Stomach (tissue), 8 donors: ENCODE measurements at regions not wholly inside any gene's neighbourhood (a gene's known extent, or its start where the extent isn't known, plus 50 kb on each side); places are given as distances from the start of the nearest gene placed in this dataset.

ENCODE experiments used
- DNase-seq, 2 donors: peaks; one replicate each; pipeline versions ENCODE4 v3.0.0 to v3.0.0-alpha.2; 2013 to 2019
- H3K27ac ChIP-seq, 5 donors: fragments of 200-600 bp in 4 of 5; sonication (generic) in 4 of 5; one replicate each; pipeline ENCODE4 v1.5.1; 2013 to 2019; ENCODE audit warnings: mild to moderate bottlenecking in 1 of 5, moderate library complexity in 1 of 5
- H3K27me3 ChIP-seq, 3 donors: fragments of 200-600 bp; sonication (generic); one replicate each; pipeline ENCODE4 v1.5.1; 2017 to 2019; ENCODE audit warnings: mixed run types in 1 of 3
- H3K36me3 ChIP-seq, 4 donors: fragments of 200-600 bp; sonication (generic); 1 replicate in 3 of 4; 2 replicates in 1 of 4; pipeline ENCODE4 v1.5.1; 2016 to 2019
- H3K4me1 ChIP-seq, 4 donors: fragments of 200-600 bp; sonication (generic); one replicate each; pipeline ENCODE4 v1.5.1; 2016 to 2019
- H3K4me3 ChIP-seq, 4 donors: fragments of 200-600 bp; sonication (generic) in 3 of 4; one replicate each; pipeline ENCODE4 v1.5.1; 2016 to 2019; ENCODE audit warnings: mild to moderate bottlenecking in 1 of 4
- H3K9me3 ChIP-seq, 4 donors: fragments of 200-600 bp; sonication (generic); one replicate each; pipeline ENCODE4 v1.5.1; 2016 to 2019
- CTCF ChIP-seq, 7 experiments: fragments of 450-650 bp in 4 of 7; fragments of 200-600 bp in 3 of 7; sonication (generic) in 3 of 7; IDR thresholded peaks; one replicate each; pipeline ENCODE4 v1.5.1; 2016 to 2019; ENCODE audit warnings: antibody characterized with exemption in 7 of 7, control low read depth in 2 of 7, mild to moderate bottlenecking in 1 of 7
- EP300 ChIP-seq: sonication (generic); formaldehyde crosslinking; IDR thresholded peaks from one replicate; pipeline ENCODE4 v1.6.1; 2017; ENCODE audit warnings: antibody characterized with exemption
- POLR2A ChIP-seq, 4 donors: fragments of 450-650 bp; IDR thresholded peaks; one replicate each; pipeline ENCODE4 v1.6.1; 2016; ENCODE audit warnings: antibody characterized with exemption in 4 of 4, control low read depth in 2 of 4, mild to moderate bottlenecking in 1 of 4, moderate library complexity in 1 of 4
- POLR2AphosphoS5 ChIP-seq, 3 donors: sonication (generic); formaldehyde crosslinking; IDR thresholded peaks; one replicate each; pipeline ENCODE4 v1.6.1; 2016; ENCODE audit warnings: antibody characterized with exemption in 3 of 3
- WGBS, 5 donors: extraction: QIAGEN DNeasy Blood & Tissue Kit in 3 of 5; methylation state at CpG; one replicate each; pipeline versions ENCODE4 v1.1.5 to v1.1.7; 2013 to 2018; 5-methylcytosine and 5-hydroxymethylcytosine counted together
- intact Hi-C: fragments of 100-400 bp; cut with DNase I; formaldehyde crosslinking; loops from one replicate; pipeline ENCODE4 v1.15.1; 2023; ENCODE audit warnings: low total_unique reads
- donor health status: healthy with polysubstance abuse.
- donor health status: Bipolar disorder and iron deficiency.
- donor health status: healthy.

GRCh38 chr4:123892368-123892976 is 495.9 kb downstream of the SPRY1 start:
- H3K9me3 ChIP-seq: no peaks in the 10 kb centered on the region
- peaks cover 0 to 27% (median 8%) of the 10 kb centered on the region in 4 donors for H3K4me1 ChIP-seq
- no peak for TF ChIP-seq CTCF (IDR thresholded peaks at IDR 0.05)
- no peak for TF ChIP-seq POLR2AphosphoS5 (IDR thresholded peaks at IDR 0.05)
- no peak for TF ChIP-seq POLR2A (IDR thresholded peaks at IDR 0.05)
- TF ChIP-seq EP300: no peak
- no peak overlapping the region for H3K4me3 ChIP-seq
- DNase-seq: peak in 1 of 2 donors; percentile 15
- H3K36me3 ChIP-seq: no peaks in the 10 kb centered on the region
- H3K27ac ChIP-seq: peak overlapping the region in 1 of 5 donors; percentile 39
- no peaks in the 10 kb centered on the region for H3K27me3 ChIP-seq
- intact Hi-C loops: no loop called here
- WGBS, 5 donors: 66 to 76% (median 74%) methylated on average over 4 of the region's 4 CpGs

- intact Hi-C loops: no loop called here
- DNase-seq: peak in 1 of 2 donors; percentile 63
- Histone ChIP-seq H3K27me3 (no peaks in the 10 kb centered on the region), H3K4me3 (no peak overlapping the region), H3K36me3 (no peaks in the 10 kb centered on the region), H3K9me3 (no peaks in the 10 kb centered on the region), H3K27ac (peak overlapping the region in 1 of 5 donors; percentile 39), H3K4me1 (peaks cover 0 to 27% (median 8%) of the 10 kb centered on the region in 4 donors)
- TF ChIP-seq EP300 (no peak), POLR2A (IDR thresholded peaks at IDR 0.05) (no peak), POLR2AphosphoS5 (IDR thresholded peaks at IDR 0.05) (peak in 2 of 3 donors; percentile 9 to 22), CTCF (IDR thresholded peaks at IDR 0.05) (no peak)
- WGBS, 5 donors: 19 to 36% (median 26%) methylated on average over 9 of the region's 9 CpGs
Observed at GRCh38 chr4:123893011-123893981, 496.7 kb downstream of the SPRY1 start.

GRCh38 chr4:123896446-123897071 is 500.0 kb downstream of the SPRY1 start:
- intact Hi-C loops: no loop called here
- no peak for DNase-seq
- H3K4me1 ChIP-seq: peaks cover 0 to 27% (median 6%) of the 10 kb centered on the region in 4 donors
- no peak overlapping the region for H3K27ac ChIP-seq
- H3K4me3 ChIP-seq: no peak overlapping the region
- no peaks in the 10 kb centered on the region for H3K9me3 ChIP-seq
- H3K27me3 ChIP-seq: no peaks in the 10 kb centered on the region
- H3K36me3 ChIP-seq: no peaks in the 10 kb centered on the region
- no peak for TF ChIP-seq CTCF (IDR thresholded peaks at IDR 0.05)
- no peak for TF ChIP-seq POLR2A (IDR thresholded peaks at IDR 0.05)
- peak in 1 of 3 donors; percentile 28 for TF ChIP-seq POLR2AphosphoS5 (IDR thresholded peaks at IDR 0.05)
- TF ChIP-seq EP300: no peak

GRCh38 chr4:123898946-123899666 is 502.5 kb downstream of the SPRY1 start:
- WGBS, 5 donors: 90 to 98% (median 93%) methylated on average over 2 of the region's 2 CpGs

More at GRCh38 chr4:123898946-123899666, 502.5 kb downstream of the SPRY1 start:
- Histone ChIP-seq H3K4me1 (peaks cover 0 to 9% (median 0%) of the 10 kb centered on the region in 4 donors), H3K4me3 (no peak overlapping the region), H3K36me3 (no peaks in the 10 kb centered on the region), H3K9me3 (no peaks in the 10 kb centered on the region), H3K27ac (no peak overlapping the region), H3K27me3 (no peaks in the 10 kb centered on the region)
- DNase-seq: no peak
- TF ChIP-seq CTCF (IDR thresholded peaks at IDR 0.05) (no peak), EP300 (no peak), POLR2AphosphoS5 (IDR thresholded peaks at IDR 0.05) (no peak), POLR2A (IDR thresholded peaks at IDR 0.05) (no peak)
- intact Hi-C loops: no loop called here
